Suprapubic skin (tissue), 4 donors: ENCODE measurements at regions not wholly inside any gene's neighbourhood (a gene's known extent, or its start where the extent isn't known, plus 50 kb on each side); places are given as distances from the start of the nearest gene placed in this dataset.

ENCODE experiments used
- DNase-seq, 2 donors: peaks; one replicate each; pipeline ENCODE4 v3.0.0-alpha.2; 2019; ENCODE audit warnings: low spot score in 2 of 2
- H3K27ac ChIP-seq: fragments of 200-600 bp; sonication (generic); one replicate; pipeline ENCODE4 v1.5.1; 2019
- H3K27me3 ChIP-seq: fragments of 200-600 bp; sonication (generic); one replicate; pipeline ENCODE4 v1.5.1; 2019
- H3K36me3 ChIP-seq: fragments of 200-600 bp; sonication (generic); one replicate; pipeline ENCODE4 v1.5.1; 2019
- H3K4me1 ChIP-seq: fragments of 200-600 bp; sonication (generic); one replicate; pipeline ENCODE4 v1.5.1; 2019
- H3K4me3 ChIP-seq: fragments of 200-600 bp; sonication (generic); one replicate; pipeline ENCODE4 v1.5.1; 2019; ENCODE audit warnings: mild to moderate bottlenecking
- H3K9me3 ChIP-seq: fragments of 200-600 bp; sonication (generic); one replicate; pipeline ENCODE4 v1.5.1; 2019
- CTCF ChIP-seq, 2 donors: fragments of 200-600 bp in 1 of 2; fragments of 450-650 bp in 1 of 2; sonication (generic) in 1 of 2; IDR thresholded peaks; one replicate each; pipeline ENCODE4 v1.5.1; 2016 to 2019; ENCODE audit warnings: antibody characterized with exemption in 2 of 2, mild to moderate bottlenecking in 1 of 2, moderate library complexity in 1 of 2
- EP300 ChIP-seq: sonication (generic); formaldehyde crosslinking; IDR thresholded peaks from one replicate; pipeline ENCODE4 v1.6.1; 2017; ENCODE audit warnings: antibody characterized with exemption
- POLR2A ChIP-seq, 2 donors: fragments of 450-650 bp; IDR thresholded peaks; one replicate each; pipeline ENCODE4 v1.6.1; 2017; ENCODE audit warnings: antibody characterized with exemption in 2 of 2, mild to moderate bottlenecking in 2 of 2, moderate library complexity in 2 of 2
- POLR2AphosphoS5 ChIP-seq, 3 donors: sonication (generic); formaldehyde crosslinking; IDR thresholded peaks; one replicate each; pipeline ENCODE4 v1.6.1; 2017; ENCODE audit warnings: antibody characterized with exemption in 3 of 3
- WGBS: methylation state at CpG from one replicate; pipeline ENCODE4 v1.1.5; 2018; 5-methylcytosine and 5-hydroxymethylcytosine counted together

GRCh38 chr2:163191372-163191771 is 352.8 kb upstream of the KCNH7 start:
- Histone ChIP-seq H3K4me1 (no peaks in the 10 kb centered on the region), H3K27me3 (no peaks in the 10 kb centered on the region), H3K4me3 (no peak overlapping the region), H3K9me3 (peaks cover under 1% of the 10 kb centered on the region), H3K36me3 (no peaks in the 10 kb centered on the region), H3K27ac (no peak overlapping the region)
- TF ChIP-seq POLR2A (IDR thresholded peaks at IDR 0.05) (no peak), CTCF (IDR thresholded peaks at IDR 0.05) (peak; percentile 9 to 33)
- DNase-seq, result no peak

GRCh38 chr2:163187995-163188655 is 349.6 kb upstream of the KCNH7 start:
- no peak overlapping the region for H3K4me3 ChIP-seq
- H3K4me1 ChIP-seq, result no peaks in the 10 kb centered on the region
- H3K9me3 ChIP-seq, result no peaks in the 10 kb centered on the region
- H3K27ac ChIP-seq, result no peak overlapping the region
- no peak for TF ChIP-seq CTCF (IDR thresholded peaks at IDR 0.05)
- no peaks in the 10 kb centered on the region for H3K36me3 ChIP-seq
- DNase-seq, result no peak
- H3K27me3 ChIP-seq, result no peaks in the 10 kb centered on the region
- 68% methylated on average over 7 of the region's 7 CpGs for WGBS

- Histone ChIP-seq H3K27ac (no peak overlapping the region), H3K27me3 (no peaks in the 10 kb centered on the region), H3K4me3 (no peak overlapping the region), H3K9me3 (no peaks in the 10 kb centered on the region), H3K36me3 (no peaks in the 10 kb centered on the region), H3K4me1 (no peaks in the 10 kb centered on the region)
- WGBS, result 74% methylated on average over 2 of the region's 2 CpGs
- DNase-seq, result no peak
- TF ChIP-seq POLR2A (IDR thresholded peaks at IDR 0.05) (no peak), EP300 (no peak), CTCF (IDR thresholded peaks at IDR 0.05) (no peak), POLR2AphosphoS5 (IDR thresholded peaks at IDR 0.05) (no peak)
Measured at GRCh38 chr2:163187119-163187518, 348.6 kb upstream of the KCNH7 start.

- 71% methylated on average over 2 of the region's 2 CpGs for WGBS
- Histone ChIP-seq H3K4me3 (no peak overlapping the region), H3K9me3 (no peaks in the 10 kb centered on the region), H3K27ac (no peak overlapping the region), H3K27me3 (no peaks in the 10 kb centered on the region), H3K4me1 (no peaks in the 10 kb centered on the region), H3K36me3 (no peaks in the 10 kb centered on the region)
- no peak for TF ChIP-seq CTCF (IDR thresholded peaks at IDR 0.05)
- no peak for DNase-seq
Measured at GRCh38 chr2:163185160-163185559, 346.6 kb upstream of the KCNH7 start.

GRCh38 chr2:163182764-163183354 is 344.3 kb upstream of the KCNH7 start:
- Histone ChIP-seq H3K4me3 (no peak overlapping the region), H3K9me3 (no peaks in the 10 kb centered on the region), H3K4me1 (no peaks in the 10 kb centered on the region), H3K36me3 (no peaks in the 10 kb centered on the region), H3K27ac (no peak overlapping the region), H3K27me3 (no peaks in the 10 kb centered on the region)
- TF ChIP-seq EP300 (no peak), CTCF (IDR thresholded peaks at IDR 0.05) (peak in 1 of 2 donors; percentile 45), POLR2A (IDR thresholded peaks at IDR 0.05) (no peak), POLR2AphosphoS5 (IDR thresholded peaks at IDR 0.05) (no peak)
- no peak for DNase-seq
- 49% methylated on average over 2 of the region's 2 CpGs for WGBS
